Endothelial cell of umbilical vein (primary cell): ENCODE measurements at regions not wholly inside any gene's neighbourhood (a gene's known extent, or its start where the extent isn't known, plus 50 kb on each side); places are given as distances from the start of the nearest gene placed in this dataset.

ENCODE experiments used
- BruUV-seq: library from RNA; stranded (reverse); fragments of 400-500 nt; replicated peaks from 2 replicates; lab custom pipeline; 2021; lab: Mats Ljungman, UMichigan
- CTCF ChIA-PET: fragments of 300-600, 350-600 bp; sonication (Branson Sonifier 250); formaldehyde crosslinking; loops from one replicate; lab custom pipeline; 2021; ENCODE audit warnings: antibody characterized with exemption, inconsistent platforms; lab: Charles Lee
- POLR2A ChIA-PET: fragments of 300-600, 350-600 bp; sonication (Branson Sonifier 250); formaldehyde crosslinking; loops from one replicate; lab custom pipeline; 2021; ENCODE audit warnings: antibody characterized with exemption, inconsistent platforms; lab: Charles Lee
- DNase-seq: peaks from one replicate; pipeline ENCODE4 v3.0.0-alpha.2; 2011; ENCODE audit warnings: low read depth, low spot score
- FAIRE-seq: peaks from 2 replicates; lab custom pipeline; 2011; peaks lifted over from hg19 to GRCh38; lab: Jason Lieb, UNC
- H2AFZ ChIP-seq: 2 replicates; pipeline ENCODE4 v1.6.0; 2012; ENCODE audit warnings: low read depth, low read length, control low read depth, inconsistent platforms
- H3K27ac ChIP-seq: 2 replicates; pipeline ENCODE4 v1.5.1; 2011; ENCODE audit warnings: low read depth, mild to moderate bottlenecking, control low read depth, low read length, moderate library complexity; ENCODE audit not compliant: insufficient read depth
- H3K27me3 ChIP-seq, 2 experiments: 2 replicates each; pipeline versions ENCODE4 v1.6.0 to v1.6.1; 2011; ENCODE audit warnings: low read length in 2 of 2, mixed read lengths in 1 of 2; ENCODE audit not compliant: control insufficient read depth in 2 of 2, insufficient read depth in 2 of 2
- H3K36me3 ChIP-seq, 2 experiments: 2 replicates in 1 of 2; 3 replicates in 1 of 2; pipeline ENCODE4 v1.5.1; 2011; ENCODE audit warnings: low read length in 2 of 2, mild to moderate bottlenecking in 1 of 2, moderate library complexity in 1 of 2; ENCODE audit not compliant: control insufficient read depth in 2 of 2, insufficient read depth in 2 of 2; ENCODE audit errors: extremely low read depth in 1 of 2
- H3K4me1 ChIP-seq: 3 replicates; pipeline ENCODE4 v1.5.1; 2011; ENCODE audit warnings: mild to moderate bottlenecking, low read length; ENCODE audit not compliant: control insufficient read depth, insufficient read depth; ENCODE audit errors: extremely low read depth
- H3K4me2 ChIP-seq: 2 replicates; pipeline ENCODE4 v1.6.1; 2011; ENCODE audit warnings: low read length, control low read depth, mixed read lengths; ENCODE audit not compliant: insufficient read depth
- H3K4me3 ChIP-seq, 3 experiments: fragments of 200-600 bp in 1 of 3; sonication (generic), shearing (Covaris generic) in 1 of 3; replicated peaks in 1 of 3; 2 replicates each; pipeline ENCODE4 v1.5.1; 2011 to 2016; ENCODE audit warnings: control low read depth in 3 of 3, low read length in 3 of 3, mild to moderate bottlenecking in 2 of 3, inconsistent platforms in 1 of 3, low read depth in 1 of 3, moderate library complexity in 1 of 3; ENCODE audit not compliant: insufficient read depth in 1 of 3
- H3K79me2 ChIP-seq: 2 replicates; pipeline ENCODE4 v1.6.0; 2012; ENCODE audit warnings: low read length, inconsistent platforms; ENCODE audit not compliant: control insufficient read depth, insufficient read depth
- H3K9ac ChIP-seq: replicated peaks from 2 replicates; pipeline ENCODE3; 2011; ENCODE audit warnings: low read length, control low read depth; ENCODE audit not compliant: insufficient read depth; ENCODE audit errors: extremely low read depth
- H3K9me1 ChIP-seq: replicated peaks from 3 replicates; pipeline ENCODE4 v1.6.0; 2011; ENCODE audit warnings: mild to moderate bottlenecking, low read length; ENCODE audit not compliant: control insufficient read depth, insufficient read depth; ENCODE audit errors: extremely low read depth
- H3K9me3 ChIP-seq: replicated peaks from 2 replicates; pipeline ENCODE4 v1.5.1; 2012; ENCODE audit warnings: low read length, inconsistent platforms; ENCODE audit not compliant: control insufficient read depth, insufficient read depth
- H4K20me1 ChIP-seq: replicated peaks from 2 replicates; pipeline ENCODE3; 2011; ENCODE audit warnings: mild to moderate bottlenecking, low read length; ENCODE audit not compliant: control insufficient read depth, insufficient read depth; ENCODE audit errors: extremely low read depth
- CTCF ChIP-seq, 2 donors: IDR thresholded peaks; 1 replicate in 1 of 2; 2 replicates in 1 of 2; pipeline ENCODE4 v1.5.1; 2011; ENCODE audit warnings: low read length in 2 of 2, mild to moderate bottlenecking in 2 of 2, moderate library complexity in 2 of 2, control low read depth in 1 of 2, inconsistent platforms in 1 of 2, low read depth in 1 of 2; ENCODE audit not compliant: insufficient read depth in 1 of 2; ENCODE audit errors: extremely low read depth in 1 of 2
- EZH2 ChIP-seq: IDR thresholded peaks from 2 replicates; pipeline ENCODE4 v1.6.1; 2012; ENCODE audit warnings: borderline replicate concordance, low read depth, mild to moderate bottlenecking, moderate library complexity, low read length, inconsistent platforms; ENCODE audit not compliant: severe bottlenecking
- FOS ChIP-seq: IDR thresholded peaks from 2 replicates; pipeline ENCODE4 v1.6.1; 2011; ENCODE audit warnings: mild to moderate bottlenecking, low read length, moderate library complexity, borderline replicate concordance; ENCODE audit not compliant: insufficient read depth
- GATA2 ChIP-seq: IDR thresholded peaks from 2 replicates; pipeline ENCODE4 v1.7.0; 2011; ENCODE audit warnings: low read depth, mild to moderate bottlenecking, moderate library complexity, mixed read lengths, low read length; ENCODE audit not compliant: insufficient read length, insufficient read depth
- JUN ChIP-seq: IDR thresholded peaks from 2 replicates; pipeline ENCODE4 v1.6.1; 2011; ENCODE audit warnings: borderline replicate concordance, low read depth; ENCODE audit not compliant: insufficient read length, insufficient read depth
- MAX ChIP-seq: IDR thresholded peaks from 2 replicates; pipeline ENCODE4 v1.6.1; 2011; ENCODE audit not compliant: insufficient read depth, insufficient read length
- MYC ChIP-seq: IDR thresholded peaks from one replicate; pipeline ENCODE4 v1.6.1; 2011; ENCODE audit warnings: mild to moderate bottlenecking, low read depth, low read length
- POLR2A ChIP-seq: IDR thresholded peaks from 2 replicates; pipeline ENCODE4 v1.6.1; 2012; ENCODE audit warnings: low read depth, mild to moderate bottlenecking, control low read depth, low read length
- POLR2AphosphoS5 ChIP-seq: IDR thresholded peaks from 2 replicates; pipeline ENCODE4 v1.6.1; 2012; ENCODE audit warnings: low read depth, mild to moderate bottlenecking, control low read depth, low read length, moderate library complexity; ENCODE audit not compliant: insufficient read depth
- dilution Hi-C: fragments of 300-500 bp; cut with MboI; formaldehyde crosslinking; loops from one replicate; pipeline ENCODE4 v1.15.0; 2019; ENCODE audit warnings: low sequenced_read_pairs; ENCODE audit not compliant: extremely low pct_ligation_motif_present
- intact Hi-C: fragments of 100-400 bp; cut with micrococcal nuclease; formaldehyde crosslinking; loops from one replicate; pipeline ENCODE4 v1.10.0; 2022

GRCh38 chr2:5444854-5445253, 247.3 kb upstream of the SOX11 start:
- TF ChIP-seq POLR2A (no peak), CTCF (IDR thresholded peaks at IDR 0.05; ENCODE audit: extremely low read depth in 1 of 2, insufficient read depth in 1 of 2, low read depth in 1 of 2, low read length in 2 of 2) (no peak), GATA2 (no peak), POLR2AphosphoS5 (no peak), MYC (no peak), FOS (no peak)
- ChIA-PET CTCF (no interaction called here), POLR2A (no interaction called here)
- peaks cover 4% of the 10 kb centered on the region for H3K9me3 ChIP-seq
- H3K4me1 ChIP-seq = no peaks in the 10 kb centered on the region
- no peaks in the 10 kb centered on the region for H3K27me3 ChIP-seq
- DNase-seq (no peak), FAIRE-seq (no peak)
- no peaks in the 10 kb centered on the region for H3K36me3 ChIP-seq
- no peaks in the 10 kb centered on the region for H3K79me2 ChIP-seq
- no peaks in the 10 kb centered on the region for H3K9me1 ChIP-seq
- H3K4me3 ChIP-seq = no peak overlapping the region
- no peak overlapping the region for H2AFZ ChIP-seq
- no TSS peak for BruUV-seq
- H4K20me1 ChIP-seq = no peaks in the 10 kb centered on the region
- intact Hi-C loops (no loop called here), dilution Hi-C loops (no loop called here)
- no peak overlapping the region for H3K9ac ChIP-seq
- H3K27ac ChIP-seq = no peak overlapping the region
- no peak overlapping the region for H3K4me2 ChIP-seq

- DNase-seq = no peak
- ChIA-PET POLR2A (no interaction called here), CTCF (no interaction called here)
- Histone ChIP-seq H2AFZ (no peak overlapping the region), H3K4me1 (no peaks in the 10 kb centered on the region), H3K27me3 (no peaks in the 10 kb centered on the region), H3K27ac (no peak overlapping the region), H3K4me3 (no peak overlapping the region), H3K9ac (no peak overlapping the region), H3K36me3 (no peaks in the 10 kb centered on the region), H3K79me2 (no peaks in the 10 kb centered on the region), H3K9me3 (peaks cover 2% of the 10 kb centered on the region), H3K9me1 (no peaks in the 10 kb centered on the region), H3K4me2 (no peak overlapping the region), H4K20me1 (no peaks in the 10 kb centered on the region)
- FAIRE-seq = no peak
- BruUV-seq = no TSS peak
- intact Hi-C loops (no loop called here), dilution Hi-C loops (no loop called here)
- TF ChIP-seq EZH2 (no peak), MYC (no peak), GATA2 (no peak), POLR2A (no peak), JUN (no peak), FOS (no peak), MAX (no peak), CTCF (IDR thresholded peaks at IDR 0.05; ENCODE audit: extremely low read depth in 1 of 2, insufficient read depth in 1 of 2, low read depth in 1 of 2, low read length in 2 of 2) (no peak), POLR2AphosphoS5 (no peak)
These were observed 242.3 kb upstream of the SOX11 start for GRCh38 chr2:5449867-5450266.
